GM12874 (cell line): ENCODE measurements at regions not wholly inside any gene's neighbourhood (a gene's known extent, or its start where the extent isn't known, plus 50 kb on each side); places are given as distances from the start of the nearest gene placed in this dataset.

Source experiments
- TF ChIP-seq, protein P1 (sequence below): IDR thresholded peaks from 2 replicates; pipeline ENCODE4 v1.5.1; 2011; ENCODE audit warnings: low read depth, mild to moderate bottlenecking, control low read depth, low read length, moderate library complexity; ENCODE audit not compliant: insufficient read depth

- TF ChIP-seq, protein P1, sequence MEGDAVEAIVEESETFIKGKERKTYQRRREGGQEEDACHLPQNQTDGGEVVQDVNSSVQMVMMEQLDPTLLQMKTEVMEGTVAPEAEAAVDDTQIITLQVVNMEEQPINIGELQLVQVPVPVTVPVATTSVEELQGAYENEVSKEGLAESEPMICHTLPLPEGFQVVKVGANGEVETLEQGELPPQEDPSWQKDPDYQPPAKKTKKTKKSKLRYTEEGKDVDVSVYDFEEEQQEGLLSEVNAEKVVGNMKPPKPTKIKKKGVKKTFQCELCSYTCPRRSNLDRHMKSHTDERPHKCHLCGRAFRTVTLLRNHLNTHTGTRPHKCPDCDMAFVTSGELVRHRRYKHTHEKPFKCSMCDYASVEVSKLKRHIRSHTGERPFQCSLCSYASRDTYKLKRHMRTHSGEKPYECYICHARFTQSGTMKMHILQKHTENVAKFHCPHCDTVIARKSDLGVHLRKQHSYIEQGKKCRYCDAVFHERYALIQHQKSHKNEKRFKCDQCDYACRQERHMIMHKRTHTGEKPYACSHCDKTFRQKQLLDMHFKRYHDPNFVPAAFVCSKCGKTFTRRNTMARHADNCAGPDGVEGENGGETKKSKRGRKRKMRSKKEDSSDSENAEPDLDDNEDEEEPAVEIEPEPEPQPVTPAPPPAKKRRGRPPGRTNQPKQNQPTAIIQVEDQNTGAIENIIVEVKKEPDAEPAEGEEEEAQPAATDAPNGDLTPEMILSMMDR: no peak
These were observed 1868.8 kb upstream of the CELF4 start for GRCh38 chr18:39434223-39434920.

DNA sequence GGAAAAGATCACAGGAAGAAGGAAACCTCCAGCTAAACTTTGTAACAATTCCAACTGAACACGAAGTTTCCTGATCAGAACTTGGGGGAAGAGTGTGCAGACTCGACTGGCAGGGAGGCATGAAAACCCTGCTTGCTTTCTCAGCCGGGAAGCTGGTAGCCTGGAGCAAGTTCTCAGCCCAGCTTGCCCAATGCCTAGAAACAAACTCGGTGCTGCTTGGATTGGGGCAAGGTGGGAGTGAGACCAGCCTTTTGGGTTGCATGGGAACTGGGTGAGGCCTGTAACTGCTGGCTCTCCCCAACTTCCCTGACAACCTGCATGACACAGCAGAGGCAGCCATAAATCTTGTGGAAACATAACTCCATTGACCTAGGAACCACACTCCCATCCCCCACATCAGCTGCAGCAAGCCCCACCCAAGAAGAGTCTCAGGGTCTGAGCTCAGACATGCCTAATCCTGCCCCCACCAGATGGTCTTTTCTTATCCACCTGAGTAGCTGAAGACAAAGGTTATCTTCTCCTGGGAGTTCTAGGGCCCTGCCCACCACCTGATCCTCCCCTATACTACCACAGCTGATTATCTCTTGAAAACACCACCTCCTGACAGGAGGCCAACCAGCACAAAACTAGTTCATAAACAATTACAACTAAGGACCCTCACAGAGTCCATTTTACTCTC is 1859.7 kb upstream of the CELF4 start:
- TF ChIP-seq, protein P1: no peak

DNA sequence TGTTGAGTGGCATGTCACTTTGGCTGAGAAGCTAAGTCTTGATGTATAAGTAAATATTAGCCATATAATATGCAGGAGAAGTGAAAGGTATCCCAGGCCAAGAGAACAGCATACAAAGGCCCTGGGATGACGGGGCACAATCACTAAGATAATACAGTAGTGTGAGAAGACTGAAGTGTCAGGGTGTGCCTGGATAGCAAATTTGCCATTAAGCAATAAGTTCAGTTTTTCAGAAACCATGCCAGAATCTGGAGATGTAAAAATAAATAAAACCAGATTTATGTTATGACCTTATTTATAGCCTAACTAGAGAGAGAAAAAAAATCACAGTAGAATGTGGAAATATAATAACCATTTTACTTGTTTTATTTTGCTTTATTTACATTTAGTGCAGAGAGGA is 1858.7 kb upstream of the CELF4 start:
- TF ChIP-seq, protein P1: no peak

- TF ChIP-seq, protein P1: no peak
These were observed 1855.7 kb upstream of the CELF4 start for GRCh38 chr18:39421276-39421675.

GRCh38 chr18:39419315-39419714 is 1853.7 kb upstream of the CELF4 start:
- TF ChIP-seq, protein P1: no peak

DNA sequence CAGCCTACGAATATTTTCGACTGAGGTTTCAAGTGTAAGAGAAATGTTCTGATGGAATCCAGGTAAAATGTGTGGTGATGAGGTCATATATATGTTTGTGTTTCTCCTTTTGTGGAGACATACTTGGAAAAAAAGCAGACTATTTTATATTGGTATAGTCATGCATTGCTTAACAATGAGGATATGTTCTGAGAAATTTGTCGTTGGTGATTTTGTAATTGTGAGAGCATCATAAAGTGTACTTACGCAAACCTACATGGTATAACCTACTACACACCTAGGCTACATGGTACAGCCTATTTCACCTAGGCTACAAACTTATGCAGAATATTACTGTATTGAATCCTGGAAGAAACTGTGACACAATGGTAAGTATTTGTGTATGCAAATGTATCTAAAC is 1849.9 kb upstream of the CELF4 start:
- TF ChIP-seq, protein P1: no peak

DNA sequence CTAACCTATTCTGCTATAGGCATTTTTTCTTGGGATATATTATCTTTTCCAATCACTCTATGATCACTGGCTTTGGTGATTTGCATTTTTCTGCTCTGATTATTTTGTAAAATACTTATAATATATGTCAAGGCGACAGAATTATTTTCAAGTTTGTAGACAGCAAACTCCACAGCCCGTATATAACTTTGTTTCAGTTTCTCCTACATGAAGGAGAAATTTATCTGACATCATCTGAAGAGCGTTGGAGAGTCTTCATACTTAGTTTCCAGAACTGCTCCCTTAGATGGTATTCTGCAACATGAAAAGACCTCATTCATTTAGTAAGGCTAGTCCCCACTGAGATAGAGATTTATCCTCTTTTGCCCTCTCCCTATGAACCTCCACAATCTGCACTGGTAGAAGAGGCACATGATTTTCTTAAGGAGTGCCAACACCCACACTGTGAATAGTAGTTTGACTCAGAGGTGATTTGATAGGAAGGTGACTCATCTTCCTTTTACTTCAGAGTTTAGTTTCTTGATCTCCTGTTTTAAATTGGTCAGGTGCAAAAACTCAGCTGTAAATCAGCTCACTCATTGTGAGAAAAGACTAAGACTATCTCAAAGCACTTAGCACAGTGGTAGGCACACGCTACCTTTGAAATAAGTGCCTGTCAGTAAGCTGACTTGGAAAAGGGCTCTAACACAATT is 1848.6 kb upstream of the CELF4 start:
- TF ChIP-seq, protein P1: no peak
